B cell (primary cell): ENCODE measurements at regions not wholly inside any gene's neighbourhood (a gene's known extent, or its start where the extent isn't known, plus 50 kb on each side); places are given as distances from the start of the nearest gene placed in this dataset.

Experiments
- ATAC-seq: fragments of 200-7000 bp; cut with Tn5 transposase; one replicate; pipeline ENCODE4 v1.10.0; 2021; ENCODE audit warnings: low read depth, mild to moderate bottlenecking, moderate number of reproducible peaks, moderate library complexity
- CTCF ChIA-PET: fragments of 350-600 bp; sonication (Branson Sonifier 250); formaldehyde crosslinking; loops from one replicate; lab custom pipeline; 2021; ENCODE audit warnings: antibody characterized with exemption, inconsistent platforms; lab: Charles Lee
- POLR2A ChIA-PET: fragments of 350-600 bp; sonication (Branson Sonifier 250); formaldehyde crosslinking; loops from one replicate; lab custom pipeline; 2021; ENCODE audit warnings: antibody characterized with exemption; lab: Charles Lee
- DNase-seq: peaks from one replicate; pipeline ENCODE4 v3.0.0; 2013
- H2AFZ ChIP-seq: 2 replicates; pipeline ENCODE4 v1.6.1; 2012; ENCODE audit warnings: mild to moderate bottlenecking, low read depth, low read length; ENCODE audit not compliant: insufficient read depth, poor library complexity, severe bottlenecking
- H3K27ac ChIP-seq, 2 donors: 1 replicate in 1 of 2; 2 replicates in 1 of 2; pipeline ENCODE4 v1.5.1; 2012 to 2013; ENCODE audit warnings: low read length in 2 of 2, mild to moderate bottlenecking in 2 of 2, moderate library complexity in 1 of 2
- H3K27me3 ChIP-seq, 4 experiments: fragments of 200-600 bp in 1 of 4; sonication (generic) in 1 of 4; replicated peaks in 1 of 4; 1 replicate in 2 of 4; 2 replicates in 2 of 4; pipeline versions ENCODE4 v1.6.1 to v1.7.0; 2013 to 2016; ENCODE audit warnings: low read length in 3 of 4, mild to moderate bottlenecking in 2 of 4, mixed read lengths in 1 of 4, moderate library complexity in 1 of 4; ENCODE audit not compliant: insufficient read depth in 4 of 4, control insufficient read depth in 3 of 4; ENCODE audit errors: control extremely low read depth in 1 of 4
- H3K36me3 ChIP-seq, 2 experiments: replicated peaks in 1 of 2; 1 replicate in 1 of 2; 2 replicates in 1 of 2; pipeline versions ENCODE4 v1.6.1 to v1.7.1; 2013; ENCODE audit warnings: low read length in 1 of 2; ENCODE audit not compliant: insufficient read depth in 2 of 2, control insufficient read depth in 1 of 2; ENCODE audit errors: control extremely low read depth in 1 of 2, extremely low read depth in 1 of 2
- H3K4me1 ChIP-seq, 2 donors: fragments of 200-600 bp in 1 of 2; sonication (generic) in 1 of 2; 1 replicate in 1 of 2; 2 replicates in 1 of 2; pipeline versions ENCODE4 v1.5.1 to v1.6.1; 2013 to 2017; ENCODE audit warnings: low read length in 2 of 2; ENCODE audit not compliant: control insufficient read depth in 2 of 2, insufficient read depth in 2 of 2
- H3K4me2 ChIP-seq: replicated peaks from 2 replicates; pipeline ENCODE3; 2012; ENCODE audit warnings: mild to moderate bottlenecking, low read depth, low read length; ENCODE audit not compliant: poor library complexity, severe bottlenecking
- H3K4me3 ChIP-seq, 5 experiments: fragments of 200-600 bp in 1 of 5; sonication (generic) in 1 of 5; 1 replicate in 3 of 5; 2 replicates in 2 of 5; pipeline versions ENCODE4 v1.5.1 to v1.7.0; 2011 to 2016; ENCODE audit warnings: low read length in 4 of 5, mild to moderate bottlenecking in 4 of 5, low read depth in 2 of 5, control low read depth in 1 of 5, moderate library complexity in 1 of 5; ENCODE audit not compliant: insufficient read depth in 1 of 5; ENCODE audit errors: control extremely low read depth in 1 of 5, extremely low read depth in 1 of 5
- H3K79me2 ChIP-seq: fragments of 200-600 bp; sonication (generic); one replicate; pipeline ENCODE4 v1.6.0; 2016; ENCODE audit warnings: low read length; ENCODE audit not compliant: control insufficient read depth, insufficient read depth
- H3K9ac ChIP-seq: fragments of 200-600 bp; sonication (generic); 2 replicates; pipeline ENCODE4 v1.6.1; 2017; ENCODE audit warnings: mild to moderate bottlenecking, low read length, moderate library complexity
- H3K9me3 ChIP-seq, 3 donors: one replicate each; pipeline versions ENCODE4 v1.6.1 to v1.7.1; 2013; ENCODE audit warnings: low read length in 2 of 3; ENCODE audit not compliant: control insufficient read depth in 2 of 3, insufficient read depth in 1 of 3; ENCODE audit errors: control extremely low read depth in 1 of 3
- H4K20me1 ChIP-seq: 2 replicates; pipeline ENCODE4 v1.6.0; 2012; ENCODE audit warnings: mild to moderate bottlenecking, low read length; ENCODE audit not compliant: insufficient read depth, control insufficient read depth, poor library complexity, severe bottlenecking
- H3K27ac Mint-ChIP-seq: one replicate; pipeline ENCODE4 v1.8.0; 2021; ENCODE audit warnings: mixed read lengths
- H3K27me3 Mint-ChIP-seq: one replicate; pipeline ENCODE4 v1.8.0; 2021; ENCODE audit warnings: mixed read lengths
- H3K4me1 Mint-ChIP-seq: one replicate; pipeline ENCODE4 v1.8.0; 2021; ENCODE audit warnings: mixed read lengths
- H3K4me3 Mint-ChIP-seq: one replicate; pipeline ENCODE4 v1.8.0; 2021; ENCODE audit warnings: mixed read lengths
- H3K9me3 Mint-ChIP-seq: one replicate; pipeline ENCODE4 v1.8.0; 2022; ENCODE audit warnings: mixed read lengths; ENCODE audit not compliant: insufficient read depth
- EZH2 ChIP-seq: IDR thresholded peaks from 2 replicates; pipeline ENCODE4 v1.6.1; 2012; ENCODE audit warnings: borderline replicate concordance, low read depth, mild to moderate bottlenecking, moderate library complexity, low read length; ENCODE audit not compliant: insufficient read depth, poor library complexity, severe bottlenecking
- WGBS: methylation state at CpG from one replicate; pipeline ENCODE4 v1.1.5; 2013; ENCODE audit warnings: missing lambda C conversion rate; ENCODE audit not compliant: insufficient coverage; 5-methylcytosine and 5-hydroxymethylcytosine counted together
- intact Hi-C: fragments of 100-400 bp; cut with micrococcal nuclease; formaldehyde crosslinking; loops from one replicate; pipeline ENCODE4 v1.10.0; 2022
- TF ChIP-seq, protein P1 (sequence below): fragments of 200-600 bp; IDR thresholded peaks from one replicate; pipeline ENCODE4 v1.8.0; 2022; ENCODE audit warnings: antibody characterized with exemption, mild to moderate bottlenecking

GRCh38 chr2:10515887-10516286, 67.8 kb upstream of the ODC1 start:
- H3K27ac Mint-ChIP-seq = no peak overlapping the region
- H3K4me3 Mint-ChIP-seq = no peak overlapping the region
- Histone ChIP-seq H4K20me1 (no peaks in the 10 kb centered on the region), H3K9ac (no peak overlapping the region), H3K4me1 (no peaks in the 10 kb centered on the region), H3K4me3 (no peak overlapping the region), H3K79me2 (no peaks in the 10 kb centered on the region), H3K27ac (no peak overlapping the region), H3K36me3 (no peaks in the 10 kb centered on the region), H2AFZ (no peak overlapping the region), H3K4me2 (no peak overlapping the region), H3K27me3 (peaks cover 0 to 4% (median 0%) of the 10 kb centered on the region in 4 experiments), H3K9me3 (peaks cover 0 to 24% (median 18%) of the 10 kb centered on the region in 3 donors)
- ChIA-PET CTCF (no interaction called here), POLR2A (no interaction called here)
- no peak for ATAC-seq
- no CpG with 5 or more reads among the region's 1 CpG for WGBS
- no peak for TF ChIP-seq EZH2
- TF ChIP-seq, protein P1, sequence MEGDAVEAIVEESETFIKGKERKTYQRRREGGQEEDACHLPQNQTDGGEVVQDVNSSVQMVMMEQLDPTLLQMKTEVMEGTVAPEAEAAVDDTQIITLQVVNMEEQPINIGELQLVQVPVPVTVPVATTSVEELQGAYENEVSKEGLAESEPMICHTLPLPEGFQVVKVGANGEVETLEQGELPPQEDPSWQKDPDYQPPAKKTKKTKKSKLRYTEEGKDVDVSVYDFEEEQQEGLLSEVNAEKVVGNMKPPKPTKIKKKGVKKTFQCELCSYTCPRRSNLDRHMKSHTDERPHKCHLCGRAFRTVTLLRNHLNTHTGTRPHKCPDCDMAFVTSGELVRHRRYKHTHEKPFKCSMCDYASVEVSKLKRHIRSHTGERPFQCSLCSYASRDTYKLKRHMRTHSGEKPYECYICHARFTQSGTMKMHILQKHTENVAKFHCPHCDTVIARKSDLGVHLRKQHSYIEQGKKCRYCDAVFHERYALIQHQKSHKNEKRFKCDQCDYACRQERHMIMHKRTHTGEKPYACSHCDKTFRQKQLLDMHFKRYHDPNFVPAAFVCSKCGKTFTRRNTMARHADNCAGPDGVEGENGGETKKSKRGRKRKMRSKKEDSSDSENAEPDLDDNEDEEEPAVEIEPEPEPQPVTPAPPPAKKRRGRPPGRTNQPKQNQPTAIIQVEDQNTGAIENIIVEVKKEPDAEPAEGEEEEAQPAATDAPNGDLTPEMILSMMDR = no peak
- no peak for DNase-seq
- no peaks in the 10 kb centered on the region for H3K27me3 Mint-ChIP-seq
- no peaks in the 10 kb centered on the region for H3K4me1 Mint-ChIP-seq
- intact Hi-C loops = no loop called here
- peaks cover 10% of the 10 kb centered on the region for H3K9me3 Mint-ChIP-seq

- POLR2A ChIA-PET = no interaction called here
- no peak overlapping the region for H3K4me3 Mint-ChIP-seq
- ATAC-seq = no peak
These were observed 66.6 kb upstream of the ODC1 start for GRCh38 chr2:10514743-10515142.

More at GRCh38 chr2:10514743-10515142, 66.6 kb upstream of the ODC1 start:
- Histone ChIP-seq H3K79me2 (no peaks in the 10 kb centered on the region), H2AFZ (no peak overlapping the region), H4K20me1 (no peaks in the 10 kb centered on the region), H3K27me3 (peaks cover 0 to 4% (median 0%) of the 10 kb centered on the region in 4 experiments), H3K9me3 (peaks cover 0 to 24% (median 18%) of the 10 kb centered on the region in 3 donors), H3K4me1 (no peaks in the 10 kb centered on the region), H3K9ac (no peak overlapping the region), H3K27ac (no peak overlapping the region), H3K36me3 (no peaks in the 10 kb centered on the region), H3K4me2 (no peak overlapping the region), H3K4me3 (no peak overlapping the region)
- H3K27me3 Mint-ChIP-seq = no peaks in the 10 kb centered on the region
- H3K27ac Mint-ChIP-seq = no peak overlapping the region
- peaks cover 10% of the 10 kb centered on the region for H3K9me3 Mint-ChIP-seq
- WGBS = 98% methylated on average over 9 of the region's 10 CpGs
- no peak for DNase-seq
- no peak for TF ChIP-seq EZH2
- TF ChIP-seq, protein P1 = no peak
- CTCF ChIA-PET = no interaction called here
- intact Hi-C loops = no loop called here
- H3K4me1 Mint-ChIP-seq = no peaks in the 10 kb centered on the region
